Heart left ventricle (tissue), 16 donors: ENCODE measurements at regions not wholly inside any gene's neighbourhood (a gene's known extent, or its start where the extent isn't known, plus 50 kb on each side); places are given as distances from the start of the nearest gene placed in this dataset.
"Not testable (repeated sequence)": the region's sequence is repeated elsewhere in the genome, so short reads cannot be mapped to it uniquely, and the experiment has no call there.

ENCODE experiments used
- ATAC-seq, 4 donors: fragments of 200-7000 bp; cut with Tn5 transposase; one replicate each; pipeline ENCODE4 v1.9.1; 2020 to 2022; ENCODE audit warnings: moderate library complexity in 4 of 4, mild to moderate bottlenecking in 3 of 4, moderate number of reproducible peaks in 1 of 4
- DNase-seq, 5 donors: peaks; one replicate each; pipeline ENCODE4 v3.0.0-alpha.2; 2020
- H3K27ac ChIP-seq, 12 donors: fragments of 200-600 bp; sonication (generic) in 4 of 12; one replicate each; pipeline versions ENCODE4 v1.5.0 to v1.8.0; 2016 to 2022; ENCODE audit warnings: mild to moderate bottlenecking in 2 of 12
- H3K27me3 ChIP-seq, 9 donors: fragments of 200-600 bp; sonication (generic) in 2 of 9; one replicate each; pipeline versions ENCODE4 v1.5.1 to v1.8.0; 2016 to 2022; ENCODE audit warnings: mild to moderate bottlenecking in 3 of 9
- H3K36me3 ChIP-seq, 9 donors: fragments of 200-600 bp; sonication (generic) in 2 of 9; one replicate each; pipeline versions ENCODE4 v1.5.0 to v1.8.0; 2018 to 2022; ENCODE audit warnings: mild to moderate bottlenecking in 2 of 9
- H3K4me1 ChIP-seq, 12 donors: fragments of 200-600 bp; sonication (generic) in 4 of 12; one replicate each; pipeline versions ENCODE4 v1.5.0 to v1.8.0; 2016 to 2022; ENCODE audit warnings: mild to moderate bottlenecking in 3 of 12
- H3K4me3 ChIP-seq, 12 donors: fragments of 200-600 bp; sonication (generic) in 4 of 12; one replicate each; pipeline versions ENCODE4 v1.5.0 to v1.8.0; 2017 to 2022; ENCODE audit warnings: mild to moderate bottlenecking in 9 of 12, moderate library complexity in 4 of 12
- H3K9me3 ChIP-seq, 12 donors: fragments of 200-600 bp; sonication (generic) in 4 of 12; one replicate each; pipeline versions ENCODE4 v1.5.0 to v1.8.0; 2016 to 2022; ENCODE audit warnings: mild to moderate bottlenecking in 1 of 12
- CTCF ChIP-seq, 12 donors: fragments of 200-600 bp; sonication (generic) in 4 of 12; IDR thresholded peaks; one replicate each; pipeline versions ENCODE4 v1.5.0 to v1.8.0; 2018 to 2022; ENCODE audit warnings: antibody characterized with exemption in 12 of 12, mild to moderate bottlenecking in 5 of 12
- POLR2A ChIP-seq, 2 donors: fragments of 450-650 bp; IDR thresholded peaks; one replicate each; pipeline ENCODE4 v1.6.1; 2017; ENCODE audit warnings: antibody characterized with exemption in 2 of 2, mild to moderate bottlenecking in 2 of 2, moderate library complexity in 2 of 2
- WGBS, 4 donors: extraction: QIAGEN DNeasy Blood & Tissue Kit in 2 of 4; methylation state at CpG; one replicate each; pipeline versions ENCODE4 v1.1.5 to v1.1.7; 2013 to 2018; 5-methylcytosine and 5-hydroxymethylcytosine counted together
- intact Hi-C, 10 donors: fragments of 100-400 bp; cut with DNase I; formaldehyde crosslinking; loops; one replicate each; pipeline versions ENCODE4 v1.11.1 to v1.14.2; 2022
- donor health status: ischemic (EF 13 %, LVEDD 7.1; RV severe dilation, severe dysfunction).
- donor health status: healthy with polysubstance abuse.
- donor health status: DM: no; HTN: yes; CAD: no.
- donor health status: DM: no; HTN: no; CAD: no.
- donor health status: ischemic (EF 25% LVEDD 6.9; RV normal size, moderate dysfunction).
- donor health status: ischemic (EF 25% LVEDD 5.7; RV mildly dilated, moderate dysfunction).
- donor health status: healthy.
- donor health status: DM: yes; HTN: yes; CAD: no.
- donor health status: ischemic (EF 35%, LVEDD 5.7; RV mildly dilated, moderate dysfunction).
- donor health status: nonischemic (EF 11% LVEDD 7.7; RV severe dilation, severe dysfunction).
- donor health status: DM: yes; HTN: yes; CAD: no.
- donor health status: PGD.
- donor health status: ischemic (EF 29% LVEDD 5.4; RV normal size, mild dysfunction).
- donor health status: nonischemic (EF 23%, LVEDD 6.1; RV moderate dilation, normal function).

DNA sequence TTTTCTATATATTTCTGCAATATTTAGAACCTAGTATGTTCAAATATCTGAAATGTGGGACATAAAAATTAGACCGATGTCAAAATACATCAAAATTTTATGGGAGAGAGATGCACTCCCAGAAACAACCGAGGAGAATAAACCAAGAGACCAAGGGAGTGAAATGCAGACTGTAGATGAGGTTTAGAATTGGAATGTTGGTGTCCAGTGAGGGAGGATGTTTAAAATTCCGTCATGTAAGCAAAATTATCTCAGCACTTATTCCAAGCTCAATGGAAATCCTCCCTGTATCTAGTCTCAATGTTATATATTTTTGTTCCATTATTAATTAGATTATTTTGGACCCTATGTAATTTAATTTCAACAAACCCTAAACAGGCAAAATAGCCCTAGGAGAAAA is 61.9 kb upstream of the MAGI2 start:
- H3K9me3 ChIP-seq = no peaks in the 10 kb centered on the region
- H3K4me1 ChIP-seq = no peaks in the 10 kb centered on the region
- DNase-seq (no peak), ATAC-seq (no peak)
- H3K36me3 ChIP-seq = no peaks in the 10 kb centered on the region
- H3K27me3 ChIP-seq = no peaks in the 10 kb centered on the region
- H3K4me3 ChIP-seq = no peak overlapping the region
- TF ChIP-seq CTCF (IDR thresholded peaks at IDR 0.05) (no peak), POLR2A (IDR thresholded peaks at IDR 0.05) (no peak)
- intact Hi-C loops = no loop called here
- no peak overlapping the region for H3K27ac ChIP-seq
- WGBS, 4 donors = 78 to 81% (median 79%) methylated on average over 3 of the region's 3 CpGs

DNA sequence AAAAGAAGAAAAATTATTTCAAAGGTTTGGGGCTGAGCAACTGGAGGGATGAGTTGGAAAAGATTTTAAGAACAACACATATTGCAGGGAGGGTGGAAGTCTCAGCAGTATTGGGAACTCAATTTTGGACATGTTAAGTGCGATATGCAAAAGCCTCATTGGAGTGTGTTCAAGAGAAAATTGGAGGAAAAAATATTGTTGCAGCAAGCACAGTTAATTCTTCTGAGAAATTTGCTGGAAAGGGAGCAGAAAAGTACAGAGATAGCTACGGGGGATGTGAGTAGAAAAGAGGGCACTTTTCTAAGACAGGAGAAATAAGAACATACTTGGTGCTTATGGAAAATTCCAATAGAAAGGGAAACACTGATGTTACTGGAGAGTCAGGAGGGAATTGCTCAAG is 59.8 kb upstream of the MAGI2 start:
- H3K4me3 ChIP-seq = no peak overlapping the region
- DNase-seq (no peak), ATAC-seq (no peak)
- H3K4me1 ChIP-seq = no peaks in the 10 kb centered on the region
- TF ChIP-seq POLR2A (IDR thresholded peaks at IDR 0.05) (no peak), CTCF (IDR thresholded peaks at IDR 0.05) (no peak)
- WGBS, 4 donors = 66 to 76% (median 71%) methylated on average over 2 of the region's 2 CpGs
- intact Hi-C loops = no loop called here
- no peaks in the 10 kb centered on the region for H3K27me3 ChIP-seq
- no peak overlapping the region for H3K27ac ChIP-seq
- H3K36me3 ChIP-seq = no peaks in the 10 kb centered on the region
- H3K9me3 ChIP-seq = no peaks in the 10 kb centered on the region

DNA sequence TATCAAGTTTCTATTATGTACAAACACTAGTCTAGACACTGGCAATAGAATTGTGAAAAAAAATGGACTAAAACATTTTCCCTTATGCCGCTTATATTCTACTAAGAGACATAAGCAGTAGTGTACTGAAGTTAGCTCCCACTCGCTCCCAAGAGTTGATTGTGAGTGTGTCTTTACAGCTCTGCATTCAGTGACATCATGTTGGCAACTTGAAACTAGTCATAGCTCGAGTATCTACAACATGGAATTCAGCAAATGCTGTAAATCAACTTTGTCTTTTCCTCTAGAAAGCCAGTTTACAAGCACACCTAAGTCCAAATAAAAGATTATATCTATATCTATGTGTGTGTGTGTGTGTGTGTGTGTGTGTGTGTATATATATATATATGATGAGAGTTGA is 58.8 kb upstream of the MAGI2 start:
- Histone ChIP-seq H3K36me3 (no peaks in the 10 kb centered on the region), H3K4me3 (no peak overlapping the region), H3K4me1 (no peaks in the 10 kb centered on the region), H3K27ac (no peak overlapping the region), H3K9me3 (no peaks in the 10 kb centered on the region), H3K27me3 (no peaks in the 10 kb centered on the region)
- intact Hi-C loops = no loop called here
- TF ChIP-seq CTCF (IDR thresholded peaks at IDR 0.05) = no peak
- TF ChIP-seq POLR2A (IDR thresholded peaks at IDR 0.05) = no peak
- WGBS, 4 donors = 61 to 78% (median 71%) methylated on average over 3 of the region's 3 CpGs
- DNase-seq = no peak
- no peak for ATAC-seq

GRCh38 chr7:79511056-79511455 is 57.6 kb upstream of the MAGI2 start:
- H3K36me3 ChIP-seq, H3K27ac ChIP-seq, H3K4me3 ChIP-seq, H3K4me1 ChIP-seq, H3K9me3 ChIP-seq, ATAC-seq, H3K27me3 ChIP-seq, intact Hi-C loops, DNase-seq: not testable (repeated sequence)
- WGBS, 4 donors = 86 to 97% (median 90%) methylated on average over 1 of the region's 1 CpG

- peaks cover 0 to 13% (median 0%) of the 10 kb centered on the region in 12 donors for H3K4me1 ChIP-seq
- H3K4me3 ChIP-seq = no peak overlapping the region
- H3K9me3 ChIP-seq = no peaks in the 10 kb centered on the region
- no peak for DNase-seq
- TF ChIP-seq CTCF (IDR thresholded peaks at IDR 0.05) (no peak), POLR2A (IDR thresholded peaks at IDR 0.05) (no peak)
- 71 to 81% (median 77%) methylated on average over 6 of the region's 6 CpGs for WGBS, 4 donors
- H3K27me3 ChIP-seq = no peaks in the 10 kb centered on the region
- intact Hi-C loops = no loop called here
- ATAC-seq = no peak
- H3K27ac ChIP-seq = no peak overlapping the region
- no peaks in the 10 kb centered on the region for H3K36me3 ChIP-seq
Measured at GRCh38 chr7:79507131-79507530, 53.7 kb upstream of the MAGI2 start.
